ENCODE measurements at regions not wholly inside any gene's neighbourhood (a gene's known extent, or its start where the extent isn't known, plus 50 kb on each side); places are given as distances from the start of the nearest gene placed in this dataset.

GRCh38 chr13:62019858-62020257 lies 604.2 kb upstream of the PCDH20 start:
- no peak for TF ChIP-seq CREB5 (CRISPR knock-in tag; IDR thresholded peaks at IDR 0.05; ENCODE audit: low read depth)
- no peak for TF ChIP-seq TCF4 (CRISPR knock-in tag; IDR thresholded peaks at IDR 0.05; ENCODE audit: borderline replicate concordance)
